ENCODE measurements at regions not wholly inside any gene's neighbourhood (a gene's known extent, or its start where the extent isn't known, plus 50 kb on each side); places are given as distances from the start of the nearest gene placed in this dataset.

DNA sequence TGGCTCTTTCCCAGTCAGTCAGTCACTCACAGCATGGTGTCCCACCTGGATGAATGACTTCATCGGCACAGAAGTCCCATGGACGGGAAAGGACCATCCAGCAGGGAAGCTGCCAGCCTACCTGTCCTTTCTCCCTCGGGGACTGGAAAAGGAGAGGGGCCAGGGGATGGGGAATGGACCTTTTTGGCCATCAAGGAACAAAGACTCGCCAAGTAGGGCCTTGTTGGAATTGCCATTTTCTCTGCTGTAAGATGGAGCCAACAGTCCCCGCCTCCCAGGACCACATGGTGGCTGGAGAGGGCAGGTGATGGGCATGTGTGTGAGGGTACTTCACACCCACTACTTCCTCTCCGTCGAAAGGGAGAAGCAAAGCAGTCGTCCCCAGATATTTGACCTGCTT is 67.8 kb upstream of the LHX1 start:
- Histone ChIP-seq H4K91ac (ENCODE audit: low read depth, low read length, poor library complexity) (no peak overlapping the region), H3K4me2 (ENCODE audit: insufficient read depth, low read length, poor library complexity, severe bottlenecking) (no peak overlapping the region), H3K4me3 (ENCODE audit: low read length in 2 of 2) (no peak overlapping the region), H3K9me3 (replicated peaks in 1 of 2; ENCODE audit: control insufficient read depth in 2 of 2, insufficient read depth in 1 of 2, low read depth in 1 of 2, low read length in 2 of 2) (no peaks in the 10 kb centered on the region), H2BK15ac (ENCODE audit: low read length) (peak overlapping the region; percentile 2), H3K9ac (ENCODE audit: low read depth, low read length, poor library complexity) (no peak overlapping the region), H3K14ac (ENCODE audit: low read length) (no peak overlapping the region), H4K8ac (ENCODE audit: low read depth, low read length) (no peak overlapping the region), H3K27me3 (ENCODE audit: control insufficient read depth in 3 of 3, insufficient read depth in 3 of 3, low read depth in 1 of 3, low read length in 3 of 3) (peaks cover 0 to 17% (median 0%) of the 10 kb centered on the region in 3 experiments), H2AFZ (ENCODE audit: low read length) (no peak overlapping the region), H3K4ac (ENCODE audit: low read length) (no peak overlapping the region), H3K23ac (ENCODE audit: low read depth, low read length, poor library complexity) (peak overlapping the region; percentile 43), H3K18ac (ENCODE audit: low read length) (peak overlapping the region; percentile 81), H3K36me3 (replicated peaks in 1 of 2; ENCODE audit: control insufficient read depth in 2 of 2, insufficient read depth in 2 of 2, low read length in 2 of 2) (no peaks in the 10 kb centered on the region), H2AK5ac (ENCODE audit: low read depth, low read length) (peak overlapping the region; percentile 48), H2BK120ac (ENCODE audit: low read depth, low read length) (no peak overlapping the region), H3K79me1 (ENCODE audit: low read depth, low read length) (no peaks in the 10 kb centered on the region), H3K27ac (replicated peaks; ENCODE audit: low read length) (no peak overlapping the region), H3K4me1 (ENCODE audit: control insufficient read depth in 2 of 2, insufficient read depth in 1 of 2, low read depth in 1 of 2, low read length in 2 of 2) (peaks cover 0 to 12% of the 10 kb centered on the region in 2 donors), H2BK5ac (ENCODE audit: low read length) (peak overlapping the region; percentile 16), H2BK12ac (ENCODE audit: low read length) (peak overlapping the region; percentile 2)
- no peak for DNase-seq (ENCODE audit: low spot score)
- no CpG with 5 or more reads among the region's 8 CpGs for WGBS, 2 donors (ENCODE audit: extremely low coverage in 2 of 2, insufficient read length in 2 of 2, insufficient replicate concordance in 1 of 2)

DNA sequence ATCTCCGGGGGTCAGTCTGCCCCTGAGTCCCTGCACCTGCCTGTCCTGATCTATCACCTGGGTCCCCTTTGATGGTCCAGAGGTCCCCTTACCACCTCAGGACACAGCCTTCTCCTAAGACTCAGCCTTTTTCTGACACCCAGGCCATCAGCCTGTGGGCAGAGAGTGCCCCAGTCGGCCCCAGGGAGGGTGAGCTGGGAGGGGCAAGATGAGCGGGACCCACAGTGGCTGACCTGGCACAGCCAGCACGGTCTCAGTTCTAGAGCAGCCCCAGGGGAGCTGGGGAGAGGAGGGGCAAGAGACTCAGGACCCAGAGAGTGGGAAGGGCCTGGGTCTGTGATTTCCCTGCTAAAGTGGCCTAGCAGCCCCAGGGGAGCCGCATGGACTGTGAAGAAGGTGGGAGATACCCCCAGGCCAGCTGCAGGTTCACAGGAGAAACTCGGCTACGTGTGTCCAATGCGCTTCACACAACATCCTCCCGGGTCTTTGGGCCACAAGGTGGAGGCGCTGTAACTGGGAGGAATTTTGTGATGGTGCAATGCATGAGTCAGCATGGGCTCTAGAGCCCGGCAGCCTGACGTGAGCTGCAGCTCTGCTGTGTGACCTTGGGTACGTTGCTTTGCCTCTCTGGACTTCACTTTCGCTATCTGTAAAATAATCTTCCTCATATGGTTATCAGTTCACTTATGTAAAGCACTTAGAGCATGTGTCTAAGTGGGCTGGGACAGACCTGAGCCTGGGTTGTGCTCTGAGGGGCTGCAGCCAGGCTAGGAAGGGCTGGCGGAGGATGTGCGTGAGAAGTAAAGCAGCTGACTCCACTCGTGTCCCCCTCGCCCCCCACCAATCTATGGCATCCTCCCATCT is 67.2 kb upstream of the LHX1 start:
- Histone ChIP-seq H3K79me1 (ENCODE audit: low read depth, low read length) (no peaks in the 10 kb centered on the region), H2AK5ac (ENCODE audit: low read depth, low read length) (peak overlapping the region; percentile 48), H3K4me1 (ENCODE audit: control insufficient read depth in 2 of 2, insufficient read depth in 1 of 2, low read depth in 1 of 2, low read length in 2 of 2) (peaks cover 0 to 12% of the 10 kb centered on the region in 2 donors), H4K91ac (ENCODE audit: low read depth, low read length, poor library complexity) (no peak overlapping the region), H3K9ac (ENCODE audit: low read depth, low read length, poor library complexity) (no peak overlapping the region), H3K14ac (ENCODE audit: low read length) (no peak overlapping the region), H3K9me3 (replicated peaks in 1 of 2; ENCODE audit: control insufficient read depth in 2 of 2, insufficient read depth in 1 of 2, low read depth in 1 of 2, low read length in 2 of 2) (no peaks in the 10 kb centered on the region), H2AFZ (ENCODE audit: low read length) (no peak overlapping the region), H2BK12ac (ENCODE audit: low read length) (peak overlapping the region; percentile 2), H3K4me2 (ENCODE audit: insufficient read depth, low read length, poor library complexity, severe bottlenecking) (no peak overlapping the region), H3K27ac (replicated peaks; ENCODE audit: low read length) (no peak overlapping the region), H3K27me3 (ENCODE audit: control insufficient read depth in 3 of 3, insufficient read depth in 3 of 3, low read depth in 1 of 3, low read length in 3 of 3) (peaks cover 0 to 14% (median 0%) of the 10 kb centered on the region in 3 experiments), H2BK15ac (ENCODE audit: low read length) (peak overlapping the region; percentile 51), H3K36me3 (replicated peaks in 1 of 2; ENCODE audit: control insufficient read depth in 2 of 2, insufficient read depth in 2 of 2, low read length in 2 of 2) (no peaks in the 10 kb centered on the region), H4K8ac (ENCODE audit: low read depth, low read length) (no peak overlapping the region), H3K18ac (ENCODE audit: low read length) (peak overlapping the region; percentile 81), H3K4me3 (ENCODE audit: low read length in 2 of 2) (no peak overlapping the region), H2BK5ac (ENCODE audit: low read length) (peak overlapping the region; percentile 16), H3K23ac (ENCODE audit: low read depth, low read length, poor library complexity) (no peak overlapping the region), H3K4ac (ENCODE audit: low read length) (no peak overlapping the region), H2BK120ac (ENCODE audit: low read depth, low read length) (no peak overlapping the region)
- no peak for DNase-seq (ENCODE audit: low spot score)
- no CpG with 5 or more reads among the region's 18 CpGs for WGBS, 2 donors (ENCODE audit: extremely low coverage in 2 of 2, insufficient read length in 2 of 2, insufficient replicate concordance in 1 of 2)

DNA sequence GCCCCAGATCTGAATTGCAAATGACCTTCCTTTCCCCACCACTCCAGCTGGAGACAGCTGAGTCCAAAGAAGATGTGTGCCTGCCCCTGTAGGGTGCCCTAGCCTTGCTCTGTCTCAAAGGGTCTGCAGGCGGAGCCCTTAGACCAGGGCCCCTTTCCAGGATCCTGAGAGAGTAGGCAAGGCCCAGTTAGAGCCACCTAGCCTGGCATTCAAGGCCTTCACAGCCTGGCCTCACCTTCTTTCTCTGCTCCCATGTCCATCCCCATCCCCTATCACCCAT is 66.6 kb upstream of the LHX1 start:
- no CpG with 5 or more reads among the region's 1 CpG for WGBS, 2 donors (ENCODE audit: extremely low coverage in 2 of 2, insufficient read length in 2 of 2, insufficient replicate concordance in 1 of 2)
- Histone ChIP-seq H3K4me3 (ENCODE audit: low read length in 2 of 2) (no peak overlapping the region), H3K9me3 (replicated peaks in 1 of 2; ENCODE audit: control insufficient read depth in 2 of 2, insufficient read depth in 1 of 2, low read depth in 1 of 2, low read length in 2 of 2) (no peaks in the 10 kb centered on the region), H3K27me3 (ENCODE audit: control insufficient read depth in 3 of 3, insufficient read depth in 3 of 3, low read depth in 1 of 3, low read length in 3 of 3) (peaks cover 0 to 14% (median 0%) of the 10 kb centered on the region in 3 experiments), H2BK15ac (ENCODE audit: low read length) (peak overlapping the region; percentile 51), H4K8ac (ENCODE audit: low read depth, low read length) (no peak overlapping the region), H3K4me1 (ENCODE audit: control insufficient read depth in 2 of 2, insufficient read depth in 1 of 2, low read depth in 1 of 2, low read length in 2 of 2) (peaks cover 0 to 12% of the 10 kb centered on the region in 2 donors), H3K14ac (ENCODE audit: low read length) (no peak overlapping the region), H3K23ac (ENCODE audit: low read depth, low read length, poor library complexity) (no peak overlapping the region), H4K91ac (ENCODE audit: low read depth, low read length, poor library complexity) (no peak overlapping the region), H3K9ac (ENCODE audit: low read depth, low read length, poor library complexity) (no peak overlapping the region), H2BK12ac (ENCODE audit: low read length) (no peak overlapping the region), H3K27ac (replicated peaks; ENCODE audit: low read length) (no peak overlapping the region), H3K4ac (ENCODE audit: low read length) (no peak overlapping the region), H3K18ac (ENCODE audit: low read length) (no peak overlapping the region), H3K4me2 (ENCODE audit: insufficient read depth, low read length, poor library complexity, severe bottlenecking) (no peak overlapping the region), H3K79me1 (ENCODE audit: low read depth, low read length) (no peaks in the 10 kb centered on the region), H2AK5ac (ENCODE audit: low read depth, low read length) (no peak overlapping the region), H3K36me3 (replicated peaks in 1 of 2; ENCODE audit: control insufficient read depth in 2 of 2, insufficient read depth in 2 of 2, low read length in 2 of 2) (no peaks in the 10 kb centered on the region), H2BK120ac (ENCODE audit: low read depth, low read length) (no peak overlapping the region), H2AFZ (ENCODE audit: low read length) (no peak overlapping the region), H2BK5ac (ENCODE audit: low read length) (no peak overlapping the region)
- DNase-seq (ENCODE audit: low spot score): no peak

DNA sequence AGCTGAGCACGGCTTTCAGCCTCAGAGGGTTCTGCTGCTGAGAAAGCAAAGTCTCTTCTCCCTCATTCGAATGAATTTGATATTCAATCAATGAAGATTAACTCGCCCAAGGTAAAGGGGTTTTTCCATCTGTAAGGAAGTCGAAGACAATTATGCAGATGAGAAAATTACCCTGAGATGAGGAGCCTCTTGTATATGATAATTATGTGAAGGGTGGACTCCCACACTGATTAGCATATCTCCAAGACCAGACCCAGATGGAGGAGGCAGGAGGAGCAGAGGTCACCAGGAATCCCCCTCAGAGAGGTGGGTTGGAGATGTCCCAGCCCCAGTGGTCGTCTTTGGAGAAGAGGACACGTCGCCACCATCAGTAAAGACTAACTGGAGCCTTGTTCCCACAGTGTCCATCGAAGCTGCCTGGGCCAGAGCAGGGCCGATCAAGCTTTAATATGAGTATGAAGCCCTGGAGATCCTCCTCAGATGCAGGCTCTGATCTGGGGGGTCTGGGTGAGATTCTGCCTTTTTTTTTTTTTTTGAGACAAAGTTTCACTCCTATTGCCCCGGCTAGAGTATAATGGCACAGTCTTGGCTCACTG is 61.5 kb upstream of the LHX1 start:
- Histone ChIP-seq H3K4me3 (ENCODE audit: low read length in 2 of 2) (no peak overlapping the region), H4K91ac (ENCODE audit: low read depth, low read length, poor library complexity) (no peak overlapping the region), H2BK120ac (ENCODE audit: low read depth, low read length) (no peak overlapping the region), H3K9ac (ENCODE audit: low read depth, low read length, poor library complexity) (no peak overlapping the region), H3K4me1 (ENCODE audit: control insufficient read depth in 2 of 2, insufficient read depth in 1 of 2, low read depth in 1 of 2, low read length in 2 of 2) (peaks cover 0 to 5% of the 10 kb centered on the region in 2 donors), H3K9me3 (replicated peaks in 1 of 2; ENCODE audit: control insufficient read depth in 2 of 2, insufficient read depth in 1 of 2, low read depth in 1 of 2, low read length in 2 of 2) (peaks cover 0 to under 1% of the 10 kb centered on the region in 2 donors), H3K4me2 (ENCODE audit: insufficient read depth, low read length, poor library complexity, severe bottlenecking) (no peak overlapping the region), H2BK15ac (ENCODE audit: low read length) (no peak overlapping the region), H3K27me3 (ENCODE audit: control insufficient read depth in 3 of 3, insufficient read depth in 3 of 3, low read depth in 1 of 3, low read length in 3 of 3) (peaks cover 0 to 8% (median 0%) of the 10 kb centered on the region in 3 experiments), H3K79me1 (ENCODE audit: low read depth, low read length) (no peaks in the 10 kb centered on the region), H3K4ac (ENCODE audit: low read length) (no peak overlapping the region), H3K27ac (replicated peaks; ENCODE audit: low read length) (no peak overlapping the region), H2AFZ (ENCODE audit: low read length) (no peak overlapping the region), H3K18ac (ENCODE audit: low read length) (no peak overlapping the region), H3K14ac (ENCODE audit: low read length) (no peak overlapping the region), H4K8ac (ENCODE audit: low read depth, low read length) (no peak overlapping the region), H3K23ac (ENCODE audit: low read depth, low read length, poor library complexity) (no peak overlapping the region), H2BK5ac (ENCODE audit: low read length) (no peak overlapping the region), H3K36me3 (replicated peaks in 1 of 2; ENCODE audit: control insufficient read depth in 2 of 2, insufficient read depth in 2 of 2, low read length in 2 of 2) (no peaks in the 10 kb centered on the region), H2AK5ac (ENCODE audit: low read depth, low read length) (no peak overlapping the region), H2BK12ac (ENCODE audit: low read length) (no peak overlapping the region)
- DNase-seq (ENCODE audit: low spot score): no peak
- WGBS, 2 donors (ENCODE audit: extremely low coverage in 2 of 2, insufficient read length in 2 of 2, insufficient replicate concordance in 1 of 2): no CpG with 5 or more reads among the region's 10 CpGs

All from neuronal stem cell (in vitro differentiated cells).